ENCODE measurements at regions not wholly inside any gene's neighbourhood (a gene's known extent, or its start where the extent isn't known, plus 50 kb on each side); places are given as distances from the start of the nearest gene placed in this dataset.
"Not testable (repeated sequence)": the region's sequence is repeated elsewhere in the genome, so short reads cannot be mapped to it uniquely, and the experiment has no call there.

GRCh38 chr11:81245791-81246190 is 1487.9 kb downstream of the FAM181B start:
- DNase-seq (ENCODE audit: insufficient read length, low spot score) (no peak), FAIRE-seq (no peak)

GRCh38 chr11:81241672-81242275 is 1491.9 kb downstream of the FAM181B start:
- FAIRE-seq (no peak), DNase-seq (ENCODE audit: insufficient read length, low spot score) (no peak)

GRCh38 chr11:81237139-81237538 is 1496.5 kb downstream of the FAM181B start:
- DNase-seq (ENCODE audit: insufficient read length, low spot score): peak; percentile 4
- FAIRE-seq: no peak

DNA sequence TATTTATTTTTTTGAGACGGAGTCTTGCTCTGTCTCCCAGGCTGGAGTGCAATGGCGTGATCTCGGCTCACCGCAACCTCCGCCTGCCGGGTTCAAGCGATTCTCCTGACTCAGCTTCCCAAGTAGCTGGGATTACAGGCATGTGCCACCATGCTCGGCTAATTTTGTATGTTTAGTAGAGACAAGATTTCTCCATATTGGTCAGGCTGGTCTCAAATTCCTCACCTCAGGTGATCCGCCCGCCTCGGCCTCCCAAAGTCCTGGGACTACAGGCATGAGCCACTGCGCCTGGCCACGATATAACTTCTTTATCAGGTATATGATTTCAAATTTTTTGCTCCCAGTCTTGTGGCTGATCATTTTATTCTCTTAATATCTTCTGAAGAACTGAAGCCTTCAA is 1506.3 kb downstream of the FAM181B start:
- not testable (repeated sequence) for DNase-seq (ENCODE audit: insufficient read length, low spot score); FAIRE-seq

DNA sequence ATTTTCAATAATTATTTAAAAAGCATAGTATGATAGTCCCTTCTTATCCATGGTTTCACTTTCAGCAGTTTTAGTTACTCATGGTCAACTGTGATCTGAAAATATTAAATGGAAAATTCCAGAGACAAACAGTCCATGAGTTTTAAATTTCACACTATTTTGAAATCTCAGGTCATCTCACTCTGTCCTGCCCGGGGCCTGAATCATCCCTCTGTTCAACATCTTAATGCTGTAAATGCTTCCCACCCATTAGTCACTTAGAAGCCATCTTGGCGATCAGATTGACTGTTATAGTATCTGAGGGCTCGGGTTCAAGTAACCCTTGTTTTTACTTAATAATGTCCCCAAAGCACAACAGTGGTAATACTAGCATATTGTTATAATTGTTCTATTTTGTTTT is 1509.3 kb downstream of the FAM181B start:
- FAIRE-seq (no peak), DNase-seq (ENCODE audit: insufficient read length, low spot score) (no peak)

- FAIRE-seq: no peak
Observed at GRCh38 chr11:81222491-81222890, 1511.2 kb downstream of the FAM181B start.

GRCh38 chr11:81220146-81220895 is 1513.3 kb downstream of the FAM181B start:
- no peak for DNase-seq (ENCODE audit: insufficient read length, low spot score)
- FAIRE-seq: no peak

More at GRCh38 chr11:81222491-81222890, 1511.2 kb downstream of the FAM181B start:
- DNase-seq (ENCODE audit: insufficient read length, low spot score): no peak

DNA sequence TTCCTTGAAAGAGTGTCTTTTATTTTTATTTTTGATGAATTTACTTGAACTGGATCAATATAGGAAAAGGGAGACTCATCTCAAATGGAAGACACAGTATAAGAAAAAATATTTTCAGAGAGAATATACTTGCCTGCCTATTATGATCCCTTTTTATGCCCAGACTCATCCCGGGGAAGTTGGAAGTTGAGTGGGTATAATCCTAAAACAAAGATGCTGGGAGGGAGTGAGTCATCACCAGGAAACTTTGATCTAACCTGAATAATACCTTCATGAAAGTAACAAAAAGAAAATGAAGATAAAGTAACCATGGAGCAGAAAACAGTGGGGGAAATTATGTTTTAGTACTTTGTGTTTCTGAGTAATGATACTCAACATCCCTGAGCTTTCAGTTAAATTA is 1514.0 kb downstream of the FAM181B start:
- FAIRE-seq (no peak), DNase-seq (ENCODE audit: insufficient read length, low spot score) (no peak)

DNA sequence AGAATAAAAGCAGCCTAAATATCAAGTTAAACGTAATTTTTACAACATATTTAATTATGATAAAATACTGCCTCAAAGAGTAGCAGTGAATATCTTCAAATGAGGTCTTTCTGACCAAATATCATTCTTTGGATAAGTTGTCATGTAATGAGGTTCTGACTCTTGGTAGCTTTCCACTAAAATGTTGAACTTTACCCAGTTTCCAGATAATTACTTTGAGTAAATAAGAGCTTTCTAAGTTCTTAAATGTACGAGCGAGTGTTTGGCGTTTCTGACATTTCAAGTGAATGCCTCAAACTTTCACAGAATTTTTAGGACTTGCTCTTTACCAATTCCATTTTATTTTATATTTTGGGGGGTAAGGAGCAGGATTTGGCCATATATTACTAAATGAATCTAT is 1515.2 kb downstream of the FAM181B start:
- no peak for FAIRE-seq
- DNase-seq (ENCODE audit: insufficient read length, low spot score): no peak

- FAIRE-seq (no peak), DNase-seq (ENCODE audit: insufficient read length, low spot score) (no peak)
Observed at GRCh38 chr11:81211050-81211449, 1522.6 kb downstream of the FAM181B start.

DNA sequence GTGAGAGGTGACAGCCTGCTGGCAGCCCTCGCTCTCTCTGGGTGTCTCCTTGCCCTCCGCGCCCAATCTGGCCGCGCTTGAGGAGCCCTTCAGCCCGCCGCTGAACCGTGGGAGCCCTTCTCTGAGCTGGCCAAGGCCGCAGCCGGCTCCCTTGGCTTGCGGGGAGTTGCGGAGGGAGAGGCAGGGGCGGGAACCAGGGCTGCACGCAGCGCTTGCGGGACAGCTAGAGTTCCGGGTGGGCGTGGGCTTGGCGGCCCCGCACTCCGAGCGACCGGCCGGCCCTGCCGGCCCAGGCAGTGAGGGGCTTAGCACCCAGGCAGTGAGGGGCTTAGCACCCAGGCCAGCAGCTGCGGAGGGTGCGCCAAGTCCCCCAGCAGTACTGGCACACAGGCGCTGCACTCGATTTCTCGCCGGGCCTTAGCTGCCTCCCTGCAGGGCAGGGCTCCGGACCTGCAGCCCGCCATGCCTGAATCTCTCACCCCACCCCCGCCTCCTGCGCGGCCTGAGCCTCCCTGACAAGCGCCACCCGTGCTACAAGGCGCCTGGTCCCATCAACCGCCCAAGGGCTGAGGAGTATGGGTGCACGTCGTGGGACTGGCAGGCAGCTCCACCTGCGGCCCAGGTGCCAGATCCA is 1526.1 kb downstream of the FAM181B start:
- DNase-seq (ENCODE audit: insufficient read length, low spot score) (no peak), FAIRE-seq (no peak)

DNA sequence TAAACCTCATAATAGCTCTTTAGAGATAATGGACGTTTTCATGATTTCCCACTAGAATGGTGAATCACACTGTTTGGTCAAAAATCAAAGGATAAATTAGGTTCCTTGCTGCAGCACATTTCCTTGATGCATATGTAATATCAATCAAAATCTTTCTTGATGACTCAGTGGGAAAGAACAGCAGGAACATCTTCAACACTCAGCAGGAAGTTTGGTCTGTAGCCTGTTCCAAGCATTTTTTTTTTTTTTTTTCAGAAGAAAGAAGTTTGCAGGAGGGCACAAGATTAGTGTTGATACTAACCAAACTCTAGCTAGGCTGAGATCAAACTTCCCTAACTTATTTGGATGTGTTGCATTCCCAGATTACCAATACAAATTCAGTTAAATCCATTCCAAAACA is 1529.8 kb downstream of the FAM181B start:
- no peak for DNase-seq (ENCODE audit: insufficient read length, low spot score)
- no peak for FAIRE-seq

GRCh38 chr11:81197396-81197795 is 1536.3 kb downstream of the FAM181B start:
- FAIRE-seq (no peak), DNase-seq (ENCODE audit: insufficient read length, low spot score) (no peak)

GRCh38 chr11:81192516-81192915 is 1541.1 kb downstream of the FAM181B start:
- no peak for DNase-seq (ENCODE audit: insufficient read length, low spot score)
- FAIRE-seq: no peak

- no peak for DNase-seq (ENCODE audit: insufficient read length, low spot score)
- FAIRE-seq: no peak
Observed at GRCh38 chr11:81190546-81190945, 1543.1 kb downstream of the FAM181B start.

GRCh38 chr11:81187033-81187432 is 1546.6 kb downstream of the FAM181B start:
- not testable (repeated sequence) for FAIRE-seq; DNase-seq (ENCODE audit: insufficient read length, low spot score)

DNA sequence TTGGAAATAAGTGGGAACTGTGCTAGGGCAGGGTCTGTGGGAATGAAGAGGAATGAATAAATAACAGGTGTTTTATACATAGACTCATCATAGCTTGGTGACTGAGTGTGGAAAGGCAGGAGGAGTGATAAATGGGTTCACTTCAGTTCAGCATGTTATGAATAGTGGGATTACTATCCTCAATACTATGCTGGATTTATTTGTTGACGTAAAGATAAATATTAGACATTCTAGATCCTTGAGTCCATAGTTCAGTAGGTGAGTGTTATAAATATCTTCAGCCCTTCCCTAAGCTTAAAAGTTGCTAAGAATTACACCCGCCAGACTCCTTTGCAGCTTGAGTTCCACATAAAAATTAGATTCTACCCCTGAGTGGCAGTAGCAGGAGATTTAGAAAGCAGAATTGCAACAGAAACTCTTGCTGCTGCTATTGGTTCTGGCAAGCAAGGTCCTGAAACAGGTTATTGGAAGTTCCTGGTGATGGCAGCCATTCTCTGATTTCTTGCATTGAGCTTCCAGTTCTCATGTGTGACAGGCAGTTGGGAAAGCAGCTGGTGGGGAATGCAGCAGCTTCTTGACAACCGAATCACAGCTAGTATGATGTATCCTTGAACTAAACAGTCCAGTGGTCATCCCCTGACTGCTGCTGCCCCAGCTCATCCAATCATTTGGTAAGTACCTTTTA is 1558.9 kb downstream of the FAM181B start:
- no peak for FAIRE-seq
- no peak for DNase-seq (ENCODE audit: insufficient read length, low spot score)

GRCh38 chr11:81165164-81165563 is 1568.5 kb downstream of the FAM181B start:
- DNase-seq (ENCODE audit: insufficient read length, low spot score): no peak
- no peak for FAIRE-seq

- FAIRE-seq (no peak), DNase-seq (ENCODE audit: insufficient read length, low spot score) (no peak)
Observed at GRCh38 chr11:81159900-81160299, 1573.8 kb downstream of the FAM181B start.

- no peak for FAIRE-seq
Observed at GRCh38 chr11:81135570-81135969, 1598.1 kb downstream of the FAM181B start.

DNA sequence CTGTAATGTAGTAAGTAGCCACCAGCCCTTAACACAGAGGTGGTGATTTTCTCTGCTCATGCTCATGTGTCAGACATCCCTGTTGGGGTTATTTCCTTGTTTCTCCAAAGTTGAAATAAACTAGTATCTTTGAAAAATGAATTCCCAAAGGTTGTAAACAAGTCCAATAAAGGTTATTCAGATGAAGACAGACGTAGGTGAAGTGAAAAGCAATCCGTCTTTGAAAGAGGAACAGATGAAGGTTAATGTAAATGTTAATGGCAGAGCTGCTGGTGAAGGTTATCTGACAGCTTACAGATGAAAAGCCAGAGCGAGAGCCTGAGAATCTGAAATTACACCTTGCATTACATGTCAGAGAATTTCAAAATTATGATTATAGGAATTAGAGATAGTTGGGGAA is 1604.0 kb downstream of the FAM181B start:
- FAIRE-seq: no peak
- DNase-seq (ENCODE audit: insufficient read length, low spot score): no peak

More at GRCh38 chr11:81135570-81135969, 1598.1 kb downstream of the FAM181B start:
- no peak for DNase-seq (ENCODE audit: insufficient read length, low spot score)
